DND-41 (cell line): ENCODE measurements at regions not wholly inside any gene's neighbourhood (a gene's known extent, or its start where the extent isn't known, plus 50 kb on each side); places are given as distances from the start of the nearest gene placed in this dataset.

Experiments used
- ATAC-seq: fragments of 200-7000 bp; cut with Tn5 transposase; 3 replicates; pipeline ENCODE4 v1.9.1; 2021; ENCODE audit warnings: low read depth; ENCODE audit not compliant: insufficient read depth
- DNase-seq: peaks from one replicate; pipeline ENCODE4 v3.0.0-alpha.2; 2020
- H2AFZ ChIP-seq: 2 replicates; pipeline ENCODE4 v1.6.0; 2012; ENCODE audit warnings: low read depth, low read length
- H3K27ac ChIP-seq: 2 replicates; pipeline ENCODE4 v1.5.1; 2012; ENCODE audit warnings: low read length, inconsistent platforms
- H3K27me3 ChIP-seq: fragments of 200-600 bp; sonication (generic); 2 replicates; pipeline ENCODE4 v1.6.0; 2012; ENCODE audit warnings: low read length, mild to moderate bottlenecking, inconsistent platforms; ENCODE audit not compliant: insufficient read depth, poor library complexity
- H3K36me3 ChIP-seq: 2 replicates; pipeline ENCODE4 v1.5.1; 2012; ENCODE audit warnings: low read length, inconsistent platforms; ENCODE audit not compliant: insufficient read depth
- H3K4me1 ChIP-seq: 2 replicates; pipeline ENCODE4 v1.5.1; 2012; ENCODE audit warnings: mild to moderate bottlenecking, low read length; ENCODE audit not compliant: insufficient read depth
- H3K4me2 ChIP-seq: 2 replicates; pipeline ENCODE4 v1.6.0; 2012; ENCODE audit warnings: mild to moderate bottlenecking, moderate library complexity, low read length, inconsistent platforms; ENCODE audit not compliant: insufficient read depth
- H3K4me3 ChIP-seq, 2 experiments: fragments of 200-600 bp in 1 of 2; shearing (Covaris generic) in 1 of 2; 2 replicates each; pipeline ENCODE4 v1.5.1; 2012 to 2016; ENCODE audit warnings: inconsistent platforms in 2 of 2, low read length in 2 of 2, mild to moderate bottlenecking in 2 of 2, low read depth in 1 of 2, moderate library complexity in 1 of 2
- H3K79me2 ChIP-seq: 2 replicates; pipeline ENCODE4 v1.6.0; 2012; ENCODE audit warnings: low read length, inconsistent platforms; ENCODE audit not compliant: insufficient read depth
- H3K9ac ChIP-seq: 2 replicates; pipeline ENCODE4 v1.6.0; 2012; ENCODE audit warnings: low read depth, mild to moderate bottlenecking, inconsistent platforms, low read length, moderate library complexity
- H3K9me3 ChIP-seq: 2 replicates; pipeline ENCODE4 v1.5.1; 2012; ENCODE audit warnings: low read length, moderate library complexity, mild to moderate bottlenecking, inconsistent platforms; ENCODE audit not compliant: insufficient read depth, severe bottlenecking
- H4K20me1 ChIP-seq: 2 replicates; pipeline ENCODE4 v1.6.0; 2012; ENCODE audit warnings: low read length; ENCODE audit not compliant: insufficient read depth
- CTCF ChIP-seq: IDR thresholded peaks from 2 replicates; pipeline ENCODE4 v1.5.1; 2012; ENCODE audit warnings: borderline replicate concordance, low read length, moderate library complexity, mild to moderate bottlenecking; ENCODE audit not compliant: poor library complexity, severe bottlenecking; ENCODE audit errors: extremely low read depth
- EZH2 ChIP-seq: IDR thresholded peaks from 3 replicates; pipeline ENCODE4 v1.6.1; 2012; ENCODE audit warnings: borderline replicate concordance, low read depth, mild to moderate bottlenecking, moderate library complexity, low read length, inconsistent platforms; ENCODE audit not compliant: severe bottlenecking

- DNase-seq (no peak), ATAC-seq (no peak)
- TF ChIP-seq EZH2 = no peak
- TF ChIP-seq CTCF = no peak
- H2AFZ ChIP-seq = no peak overlapping the region
- no peaks in the 10 kb centered on the region for H4K20me1 ChIP-seq
- H3K4me1 ChIP-seq = no peaks in the 10 kb centered on the region
- no peaks in the 10 kb centered on the region for H3K27me3 ChIP-seq
- H3K9ac ChIP-seq = no peak overlapping the region
- no peak overlapping the region for H3K4me2 ChIP-seq
- no peaks in the 10 kb centered on the region for H3K79me2 ChIP-seq
- no peak overlapping the region for H3K4me3 ChIP-seq
- no peak overlapping the region for H3K27ac ChIP-seq
- H3K9me3 ChIP-seq = no peaks in the 10 kb centered on the region
- H3K36me3 ChIP-seq = no peaks in the 10 kb centered on the region
These were observed 786.3 kb downstream of the SORCS1 start for GRCh38 chr10:106378251-106378650.

GRCh38 chr10:106370751-106371150, 793.8 kb downstream of the SORCS1 start:
- TF ChIP-seq EZH2 = no peak
- TF ChIP-seq CTCF = no peak
- ATAC-seq (no peak), DNase-seq (no peak)
- H2AFZ ChIP-seq = no peak overlapping the region
- H3K9me3 ChIP-seq = no peaks in the 10 kb centered on the region
- no peaks in the 10 kb centered on the region for H3K36me3 ChIP-seq
- no peaks in the 10 kb centered on the region for H3K79me2 ChIP-seq
- H3K4me1 ChIP-seq = no peaks in the 10 kb centered on the region
- H3K4me2 ChIP-seq = no peak overlapping the region
- H3K27me3 ChIP-seq = no peaks in the 10 kb centered on the region
- no peak overlapping the region for H3K9ac ChIP-seq
- H4K20me1 ChIP-seq = no peaks in the 10 kb centered on the region
- no peak overlapping the region for H3K27ac ChIP-seq
- no peak overlapping the region for H3K4me3 ChIP-seq

GRCh38 chr10:106360870-106361269, 803.6 kb downstream of the SORCS1 start:
- Histone ChIP-seq H3K4me2 (no peak overlapping the region), H3K36me3 (no peaks in the 10 kb centered on the region), H3K9ac (no peak overlapping the region), H3K79me2 (no peaks in the 10 kb centered on the region), H2AFZ (no peak overlapping the region), H4K20me1 (no peaks in the 10 kb centered on the region), H3K9me3 (no peaks in the 10 kb centered on the region), H3K4me3 (no peak overlapping the region), H3K27ac (no peak overlapping the region), H3K27me3 (no peaks in the 10 kb centered on the region), H3K4me1 (no peaks in the 10 kb centered on the region)
- no peak for ATAC-seq
- TF ChIP-seq EZH2 (no peak), CTCF (no peak)
- no peak for DNase-seq

- no peaks in the 10 kb centered on the region for H3K36me3 ChIP-seq
These were observed 809.1 kb downstream of the SORCS1 start for GRCh38 chr10:106355450-106355849.

More at GRCh38 chr10:106355450-106355849, 809.1 kb downstream of the SORCS1 start:
- no peaks in the 10 kb centered on the region for H3K79me2 ChIP-seq
- TF ChIP-seq EZH2 = no peak
- peak; percentile 15 for TF ChIP-seq CTCF
- H3K9ac ChIP-seq = no peak overlapping the region
- no peaks in the 10 kb centered on the region for H4K20me1 ChIP-seq
- no peaks in the 10 kb centered on the region for H3K27me3 ChIP-seq
- H3K9me3 ChIP-seq = no peaks in the 10 kb centered on the region
- no peak overlapping the region for H3K4me2 ChIP-seq
- DNase-seq = no peak
- no peaks in the 10 kb centered on the region for H3K4me1 ChIP-seq
- no peak overlapping the region for H3K27ac ChIP-seq
- no peak for ATAC-seq
- H2AFZ ChIP-seq = no peak overlapping the region
- H3K4me3 ChIP-seq = no peak overlapping the region
